GM10248 (cell line): ENCODE measurements at regions not wholly inside any gene's neighbourhood (a gene's known extent, or its start where the extent isn't known, plus 50 kb on each side); places are given as distances from the start of the nearest gene placed in this dataset.

Source experiments
- CTCF ChIA-PET: fragments of 300-600 bp; sonication (Branson Sonifier 250); formaldehyde crosslinking; extraction: SDS; loops from one replicate; lab custom pipeline; 2021; ENCODE audit warnings: antibody characterized with exemption; lab: Yijun Ruan, JAX
- POLR2A ChIA-PET: fragments of 350-650 bp; sonication (Branson Sonifier 250); formaldehyde crosslinking; extraction: SDS; loops from one replicate; lab custom pipeline; 2020; ENCODE audit warnings: antibody characterized with exemption; lab: Yijun Ruan, JAX
- DNase-seq: peaks from one replicate; pipeline ENCODE4 v3.0.0; 2012; ENCODE audit errors: extremely low spot score
- TF ChIP-seq, protein P1 (sequence below): IDR thresholded peaks from 2 replicates; pipeline ENCODE4 v1.5.1; 2012; ENCODE audit warnings: mild to moderate bottlenecking, low read depth; ENCODE audit errors: extremely low read depth, missing control alignments, control extremely low read depth

DNA sequence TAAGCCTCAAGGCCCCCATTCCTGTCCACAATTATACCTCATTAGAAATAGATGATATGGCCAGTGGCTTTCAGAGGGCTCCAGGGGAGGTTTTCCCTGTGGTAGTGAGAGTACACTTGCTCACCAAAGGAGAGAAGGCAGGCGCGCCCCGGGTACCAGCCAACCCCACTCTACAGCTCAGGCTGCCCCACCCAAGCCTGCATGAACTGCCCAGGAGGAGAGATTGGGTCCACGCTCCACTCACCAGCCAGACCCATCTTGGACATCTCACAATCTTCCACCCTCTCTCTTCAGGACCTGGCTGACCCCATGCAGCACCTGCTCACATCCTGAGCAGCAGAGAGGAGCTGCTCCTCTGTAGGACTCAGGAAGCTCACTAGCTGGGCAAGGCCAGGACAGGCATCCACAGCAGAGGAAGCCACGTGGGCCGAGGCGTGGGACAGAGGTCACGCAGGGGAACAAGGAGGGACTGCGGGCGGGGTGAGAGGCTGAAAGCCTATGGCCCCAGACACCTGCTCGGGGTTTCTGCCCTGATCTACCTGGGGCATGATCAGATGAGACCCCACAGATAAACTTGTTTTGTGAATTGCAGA is 53.9 kb upstream of the GLI2 start:
- TF ChIP-seq, protein P1, sequence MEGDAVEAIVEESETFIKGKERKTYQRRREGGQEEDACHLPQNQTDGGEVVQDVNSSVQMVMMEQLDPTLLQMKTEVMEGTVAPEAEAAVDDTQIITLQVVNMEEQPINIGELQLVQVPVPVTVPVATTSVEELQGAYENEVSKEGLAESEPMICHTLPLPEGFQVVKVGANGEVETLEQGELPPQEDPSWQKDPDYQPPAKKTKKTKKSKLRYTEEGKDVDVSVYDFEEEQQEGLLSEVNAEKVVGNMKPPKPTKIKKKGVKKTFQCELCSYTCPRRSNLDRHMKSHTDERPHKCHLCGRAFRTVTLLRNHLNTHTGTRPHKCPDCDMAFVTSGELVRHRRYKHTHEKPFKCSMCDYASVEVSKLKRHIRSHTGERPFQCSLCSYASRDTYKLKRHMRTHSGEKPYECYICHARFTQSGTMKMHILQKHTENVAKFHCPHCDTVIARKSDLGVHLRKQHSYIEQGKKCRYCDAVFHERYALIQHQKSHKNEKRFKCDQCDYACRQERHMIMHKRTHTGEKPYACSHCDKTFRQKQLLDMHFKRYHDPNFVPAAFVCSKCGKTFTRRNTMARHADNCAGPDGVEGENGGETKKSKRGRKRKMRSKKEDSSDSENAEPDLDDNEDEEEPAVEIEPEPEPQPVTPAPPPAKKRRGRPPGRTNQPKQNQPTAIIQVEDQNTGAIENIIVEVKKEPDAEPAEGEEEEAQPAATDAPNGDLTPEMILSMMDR, result no peak
- POLR2A ChIA-PET, result no interaction called here
- CTCF ChIA-PET, result interaction anchor here (1.3 to 2.6 kb wide), 13 partner anchors 9 to 1041 kb away, joined by 3 to 26 read pairs (median 5); no protein-coding TSS in a partner anchor
- no peak for DNase-seq

DNA sequence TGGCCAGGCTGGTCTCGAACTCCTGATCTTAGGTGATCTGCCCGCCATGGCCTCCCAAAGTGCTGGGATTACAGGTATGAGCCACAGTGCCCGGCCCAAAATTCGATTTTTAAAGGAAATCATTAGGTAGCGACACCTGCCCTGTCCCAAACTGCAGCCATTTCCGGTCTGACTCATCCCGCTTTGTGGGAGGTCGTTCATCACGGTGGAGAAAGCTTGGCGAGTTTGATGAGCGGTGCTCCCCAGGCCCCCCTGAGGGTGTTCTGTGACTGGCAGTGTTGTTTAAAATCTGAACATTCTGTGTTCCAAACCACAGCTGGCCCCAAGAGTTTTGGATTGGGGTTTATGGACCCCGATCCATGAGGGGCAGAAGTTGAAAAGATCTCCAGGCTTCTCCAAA is 53.0 kb upstream of the GLI2 start:
- POLR2A ChIA-PET, result no interaction called here
- TF ChIP-seq, protein P1, result no peak
- CTCF ChIA-PET, result interaction anchor here (0.9 to 2.3 kb wide), 4 partner anchors 13 to 339 kb away, joined by 3 to 12 read pairs (median 4); no protein-coding TSS in a partner anchor
- no peak for DNase-seq

DNA sequence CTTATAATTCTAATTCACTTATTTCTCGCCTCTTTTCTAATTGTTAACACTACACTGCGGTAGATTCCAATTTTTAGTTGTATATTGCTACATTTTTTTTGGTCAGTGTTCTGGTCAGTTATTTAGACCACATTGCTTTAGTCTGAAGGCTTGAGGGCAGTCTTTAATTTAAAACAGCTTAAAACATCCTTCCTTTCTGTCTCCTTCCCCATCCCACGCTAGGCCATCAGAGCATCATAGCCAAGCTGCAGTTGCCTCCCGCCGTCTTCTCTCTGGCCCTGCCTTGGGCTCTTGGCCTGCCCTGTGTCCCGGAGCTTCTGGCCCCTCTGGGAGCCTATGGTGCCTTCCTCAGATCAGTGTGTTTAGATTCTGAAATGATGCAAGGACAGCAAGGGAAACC is 52.6 kb upstream of the GLI2 start:
- CTCF ChIA-PET, result interaction anchor here (0.9 to 1.4 kb wide), 3 partner anchors 17 to 339 kb away, joined by 3 to 4 read pairs (median 3); no protein-coding TSS in a partner anchor
- no peak for DNase-seq
- POLR2A ChIA-PET, result no interaction called here
- TF ChIP-seq, protein P1, result no peak

DNA sequence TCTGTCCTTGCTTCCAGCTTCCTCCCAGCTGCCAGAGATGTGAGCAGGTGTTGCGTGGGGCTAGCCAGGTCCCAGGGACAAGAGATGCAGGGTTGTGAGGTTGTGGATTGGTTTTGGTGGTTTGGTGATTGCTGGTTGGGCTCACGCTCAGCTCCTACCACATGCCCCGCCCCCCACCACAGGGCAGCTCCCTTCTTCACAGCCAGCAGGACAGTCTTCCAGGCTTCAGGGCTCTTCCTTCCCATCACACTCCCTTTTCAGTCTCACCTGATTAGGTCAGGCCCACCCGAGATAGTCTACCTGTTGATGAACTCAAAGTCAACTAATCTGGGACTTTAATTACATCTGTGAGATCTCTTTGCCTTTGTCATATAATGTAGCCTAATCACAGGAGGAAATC is 52.0 kb upstream of the GLI2 start:
- TF ChIP-seq, protein P1, result no peak
- no peak for DNase-seq
- ChIA-PET POLR2A (no interaction called here), CTCF (interaction anchor here (0.9 to 1.4 kb wide), 3 partner anchors 18 to 1041 kb away, joined by 3 to 4 read pairs (median 3); no protein-coding TSS in a partner anchor)

DNA sequence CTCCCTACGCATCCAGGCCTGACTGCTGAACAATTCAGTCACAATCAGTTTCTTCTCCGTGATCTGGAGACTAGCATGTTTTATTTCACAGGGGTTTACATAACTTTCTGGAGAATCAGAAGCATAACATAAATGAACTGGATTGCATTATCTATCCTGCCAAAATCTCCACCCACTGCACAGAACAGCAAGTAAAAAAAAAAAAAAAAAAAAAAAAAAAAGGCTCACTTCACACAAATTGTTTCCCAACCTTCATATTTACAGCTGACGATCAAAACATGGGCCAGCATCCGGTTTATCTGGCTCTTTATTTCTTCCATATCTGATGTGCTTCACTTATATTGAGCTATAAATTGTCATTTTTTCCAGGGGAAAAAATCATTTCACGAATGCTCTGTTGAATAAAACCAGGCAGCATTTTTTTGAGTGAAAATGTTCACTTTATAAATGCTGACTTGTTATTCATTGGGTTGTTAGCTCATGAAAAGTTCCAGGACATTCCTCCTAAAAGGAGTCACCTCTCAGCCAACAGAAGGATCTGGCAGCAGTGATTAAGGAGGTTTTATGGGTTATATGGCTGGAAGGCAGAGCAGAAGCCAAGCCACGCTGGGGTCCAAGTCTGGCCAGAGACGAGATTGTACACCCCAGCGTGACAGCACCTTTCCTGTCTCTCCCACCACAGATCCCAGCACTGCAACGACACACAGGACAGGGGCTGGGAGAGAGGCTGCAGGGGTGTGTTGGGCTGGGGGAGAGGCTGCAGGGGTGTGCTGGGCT is 51.2 kb upstream of the GLI2 start:
- ChIA-PET POLR2A (no interaction called here), CTCF (interaction anchor here (0.8 to 1.4 kb wide), 2 partner anchors 396 to 1042 kb away, joined by 3 to 4 read pairs; no protein-coding TSS in a partner anchor)
- no peak for DNase-seq
- TF ChIP-seq, protein P1, result no peak
